Fibroblast of lung (primary cell): ENCODE measurements at regions not wholly inside any gene's neighbourhood (a gene's known extent, or its start where the extent isn't known, plus 50 kb on each side); places are given as distances from the start of the nearest gene placed in this dataset.

Experiments used
- DNase-seq, 2 donors: peaks; one replicate each; pipeline versions ENCODE4 v3.0.0 to v3.0.0-alpha.2; 2010; ENCODE audit warnings: low read depth in 2 of 2
- H2AFZ ChIP-seq: 2 replicates; pipeline ENCODE4 v1.5.1; 2012; ENCODE audit warnings: low read length, control low read depth, inconsistent platforms
- H3K27ac ChIP-seq: 2 replicates; pipeline ENCODE4 v1.5.1; 2011; ENCODE audit warnings: low read length, control low read depth; ENCODE audit not compliant: insufficient read depth
- H3K27me3 ChIP-seq: 2 replicates; pipeline ENCODE4 v1.5.1; 2011; ENCODE audit warnings: mild to moderate bottlenecking, low read length; ENCODE audit not compliant: control insufficient read depth, insufficient read depth
- H3K36me3 ChIP-seq: 2 replicates; pipeline ENCODE4 v1.5.1; 2011; ENCODE audit warnings: low read length; ENCODE audit not compliant: control insufficient read depth, insufficient read depth
- H3K4me1 ChIP-seq: 2 replicates; pipeline ENCODE4 v1.5.1; 2011; ENCODE audit warnings: low read length; ENCODE audit not compliant: control insufficient read depth, insufficient read depth; ENCODE audit errors: extremely low read depth
- H3K4me2 ChIP-seq: 2 replicates; pipeline ENCODE4 v1.5.1; 2011; ENCODE audit warnings: low read length, control low read depth; ENCODE audit not compliant: insufficient read depth; ENCODE audit errors: extremely low read depth
- H3K4me3 ChIP-seq, 4 experiments: fragments of 200-600 bp in 1 of 4; sonication (generic) in 1 of 4; replicated peaks in 1 of 4; 2 replicates each; pipeline ENCODE4 v1.5.1; 2011 to 2016; ENCODE audit warnings: low read length in 4 of 4, low read depth in 3 of 4, mild to moderate bottlenecking in 3 of 4, control low read depth in 2 of 4, inconsistent platforms in 1 of 4, mixed read lengths in 1 of 4; ENCODE audit not compliant: insufficient read depth in 1 of 4; ENCODE audit errors: control extremely low read depth in 1 of 4
- H3K79me2 ChIP-seq: 2 replicates; pipeline ENCODE4 v1.5.1; 2012; ENCODE audit warnings: mild to moderate bottlenecking, low read length, inconsistent platforms; ENCODE audit not compliant: control insufficient read depth, insufficient read depth
- H3K9ac ChIP-seq: 2 replicates; pipeline ENCODE4 v1.5.1; 2011; ENCODE audit warnings: mild to moderate bottlenecking, low read length, control low read depth; ENCODE audit not compliant: insufficient read depth
- H3K9me3 ChIP-seq: 2 replicates; pipeline ENCODE4 v1.5.1; 2012; ENCODE audit warnings: low read depth, low read length; ENCODE audit not compliant: control insufficient read depth, insufficient read depth
- H4K20me1 ChIP-seq: 2 replicates; pipeline ENCODE4 v1.5.1; 2011; ENCODE audit warnings: low read length; ENCODE audit not compliant: control insufficient read depth, insufficient read depth; ENCODE audit errors: extremely low read depth
- CTCF ChIP-seq, 2 donors: IDR thresholded peaks in 1 of 2; conservative IDR thresholded peaks in 1 of 2; 1 replicate in 1 of 2; 2 replicates in 1 of 2; pipeline ENCODE4 v1.5.1; 2011 to 2012; ENCODE audit warnings: low read length in 2 of 2, control low read depth in 1 of 2, inconsistent platforms in 1 of 2, low read depth in 1 of 2, mild to moderate bottlenecking in 1 of 2
- EZH2 ChIP-seq: IDR thresholded peaks from 2 replicates; pipeline ENCODE4 v1.5.1; 2012; ENCODE audit warnings: low read length, control low read depth, mild to moderate bottlenecking; ENCODE audit errors: missing control alignments

GRCh38 chr10:63055705-63056104, 77.4 kb upstream of the NRBF2 start:
- H3K9ac ChIP-seq = no peak overlapping the region
- H3K79me2 ChIP-seq = no peaks in the 10 kb centered on the region
- no peak overlapping the region for H3K4me3 ChIP-seq
- no peak overlapping the region for H3K27ac ChIP-seq
- no peaks in the 10 kb centered on the region for H4K20me1 ChIP-seq
- H3K4me2 ChIP-seq = no peak overlapping the region
- no peaks in the 10 kb centered on the region for H3K9me3 ChIP-seq
- TF ChIP-seq EZH2 = no peak
- TF ChIP-seq CTCF (conservative IDR thresholded peaks at IDR 0.05 in 1 of 2, IDR thresholded peaks at IDR 0.05 in 1 of 2; ENCODE audit: low read depth in 1 of 2, low read length in 2 of 2) = no peak
- no peak for DNase-seq
- no peaks in the 10 kb centered on the region for H3K4me1 ChIP-seq
- H2AFZ ChIP-seq = no peak overlapping the region
- no peaks in the 10 kb centered on the region for H3K36me3 ChIP-seq
- no peaks in the 10 kb centered on the region for H3K27me3 ChIP-seq

- Histone ChIP-seq H3K4me1 (no peaks in the 10 kb centered on the region), H3K27me3 (no peaks in the 10 kb centered on the region), H3K9me3 (no peaks in the 10 kb centered on the region), H3K4me3 (no peak overlapping the region), H3K9ac (no peak overlapping the region), H3K4me2 (no peak overlapping the region), H3K27ac (no peak overlapping the region), H4K20me1 (no peaks in the 10 kb centered on the region), H3K36me3 (no peaks in the 10 kb centered on the region), H3K79me2 (no peaks in the 10 kb centered on the region), H2AFZ (no peak overlapping the region)
- TF ChIP-seq EZH2 (no peak), CTCF (conservative IDR thresholded peaks at IDR 0.05 in 1 of 2, IDR thresholded peaks at IDR 0.05 in 1 of 2; ENCODE audit: low read depth in 1 of 2, low read length in 2 of 2) (no peak)
- peak in 1 of 2 donors; percentile 19 for DNase-seq
Measured at GRCh38 chr10:63054889-63055611, 78.1 kb upstream of the NRBF2 start.

GRCh38 chr10:63052083-63052482, 81.0 kb upstream of the NRBF2 start:
- no peak overlapping the region for H2AFZ ChIP-seq
- no peaks in the 10 kb centered on the region for H3K36me3 ChIP-seq
- H3K9ac ChIP-seq = no peak overlapping the region
- no peak for DNase-seq
- no peak overlapping the region for H3K4me3 ChIP-seq
- no peaks in the 10 kb centered on the region for H3K27me3 ChIP-seq
- H4K20me1 ChIP-seq = no peaks in the 10 kb centered on the region
- no peak overlapping the region for H3K4me2 ChIP-seq
- no peak overlapping the region for H3K27ac ChIP-seq
- H3K4me1 ChIP-seq = no peaks in the 10 kb centered on the region
- H3K9me3 ChIP-seq = no peaks in the 10 kb centered on the region
- no peaks in the 10 kb centered on the region for H3K79me2 ChIP-seq
- no peak for TF ChIP-seq CTCF (conservative IDR thresholded peaks at IDR 0.05 in 1 of 2, IDR thresholded peaks at IDR 0.05 in 1 of 2; ENCODE audit: low read depth in 1 of 2, low read length in 2 of 2)
- TF ChIP-seq EZH2 = no peak
